Effector memory CD4-positive, alpha-beta T cell (primary cell): ENCODE measurements at regions not wholly inside any gene's neighbourhood (a gene's known extent, or its start where the extent isn't known, plus 50 kb on each side); places are given as distances from the start of the nearest gene placed in this dataset.

Source experiments
- DNase-seq, 3 donors: peaks; one replicate each; pipeline ENCODE4 v3.0.0-alpha.2; 2020
- H3K27ac ChIP-seq: 2 replicates; pipeline ENCODE4 v1.7.0; 2013; ENCODE audit warnings: mild to moderate bottlenecking, low read length, moderate library complexity; ENCODE audit not compliant: insufficient read depth, poor library complexity, severe bottlenecking
- H3K27me3 ChIP-seq: replicated peaks from 2 replicates; pipeline ENCODE4 v1.7.0; 2013; ENCODE audit warnings: mild to moderate bottlenecking, low read length; ENCODE audit not compliant: insufficient read depth, control insufficient read depth, poor library complexity, severe bottlenecking
- H3K36me3 ChIP-seq: 2 replicates; pipeline ENCODE4 v1.7.0; 2013; ENCODE audit warnings: mild to moderate bottlenecking, low read length, moderate library complexity; ENCODE audit not compliant: control insufficient read depth, insufficient read depth
- H3K4me1 ChIP-seq: 2 replicates; pipeline ENCODE4 v1.7.0; 2013; ENCODE audit warnings: low read length, mild to moderate bottlenecking; ENCODE audit not compliant: control insufficient read depth, insufficient read depth, poor library complexity, severe bottlenecking
- H3K4me3 ChIP-seq: 2 replicates; pipeline ENCODE4 v1.7.0; 2013; ENCODE audit warnings: low read length, low read depth, mild to moderate bottlenecking; ENCODE audit not compliant: insufficient read depth, poor library complexity, severe bottlenecking
- H3K9me3 ChIP-seq: 2 replicates; pipeline ENCODE4 v1.7.0; 2013; ENCODE audit warnings: mild to moderate bottlenecking, low read length, moderate library complexity; ENCODE audit not compliant: control insufficient read depth

GRCh38 chr10:28459453-28460144 is 73.3 kb upstream of the WAC start:
- DNase-seq, result no peak
- Histone ChIP-seq H3K27ac (no peak overlapping the region), H3K4me1 (no peaks in the 10 kb centered on the region), H3K4me3 (no peak overlapping the region), H3K27me3 (no peaks in the 10 kb centered on the region), H3K36me3 (no peaks in the 10 kb centered on the region), H3K9me3 (no peaks in the 10 kb centered on the region)

GRCh38 chr10:28463141-28463540 is 69.8 kb upstream of the WAC start:
- no peaks in the 10 kb centered on the region for H3K27me3 ChIP-seq
- no peaks in the 10 kb centered on the region for H3K9me3 ChIP-seq
- no peak for DNase-seq
- no peaks in the 10 kb centered on the region for H3K4me1 ChIP-seq
- H3K4me3 ChIP-seq, result no peak overlapping the region
- no peak overlapping the region for H3K27ac ChIP-seq
- H3K36me3 ChIP-seq, result no peaks in the 10 kb centered on the region

GRCh38 chr10:28463676-28464395 is 69.1 kb upstream of the WAC start:
- no peak overlapping the region for H3K27ac ChIP-seq
- H3K36me3 ChIP-seq, result no peaks in the 10 kb centered on the region
- DNase-seq, result no peak
- no peaks in the 10 kb centered on the region for H3K4me1 ChIP-seq
- H3K9me3 ChIP-seq, result no peaks in the 10 kb centered on the region
- H3K4me3 ChIP-seq, result no peak overlapping the region
- H3K27me3 ChIP-seq, result no peaks in the 10 kb centered on the region

GRCh38 chr10:28467615-28468014 is 65.3 kb upstream of the WAC start:
- Histone ChIP-seq H3K4me3 (no peak overlapping the region), H3K27me3 (no peaks in the 10 kb centered on the region), H3K9me3 (no peaks in the 10 kb centered on the region), H3K27ac (no peak overlapping the region), H3K36me3 (no peaks in the 10 kb centered on the region), H3K4me1 (no peaks in the 10 kb centered on the region)
- no peak for DNase-seq

- no peak for DNase-seq
- Histone ChIP-seq H3K27me3 (no peaks in the 10 kb centered on the region), H3K9me3 (no peaks in the 10 kb centered on the region), H3K4me1 (no peaks in the 10 kb centered on the region), H3K36me3 (no peaks in the 10 kb centered on the region), H3K27ac (no peak overlapping the region), H3K4me3 (no peak overlapping the region)
These were observed 64.0 kb upstream of the WAC start for GRCh38 chr10:28468707-28469483.

- Histone ChIP-seq H3K9me3 (no peaks in the 10 kb centered on the region), H3K36me3 (no peaks in the 10 kb centered on the region), H3K27me3 (no peaks in the 10 kb centered on the region), H3K27ac (no peak overlapping the region), H3K4me1 (no peaks in the 10 kb centered on the region), H3K4me3 (no peak overlapping the region)
- DNase-seq, result no peak
These were observed 61.9 kb upstream of the WAC start for GRCh38 chr10:28470873-28471651.

- Histone ChIP-seq H3K27me3 (no peaks in the 10 kb centered on the region), H3K9me3 (no peaks in the 10 kb centered on the region), H3K27ac (no peak overlapping the region), H3K36me3 (no peaks in the 10 kb centered on the region), H3K4me3 (no peak overlapping the region), H3K4me1 (no peaks in the 10 kb centered on the region)
- no peak for DNase-seq
These were observed 61.3 kb upstream of the WAC start for GRCh38 chr10:28471652-28472050.

GRCh38 chr10:28478646-28479045 is 54.3 kb upstream of the WAC start:
- Histone ChIP-seq H3K27ac (no peak overlapping the region), H3K9me3 (no peaks in the 10 kb centered on the region), H3K36me3 (no peaks in the 10 kb centered on the region), H3K27me3 (no peaks in the 10 kb centered on the region), H3K4me3 (no peak overlapping the region), H3K4me1 (no peaks in the 10 kb centered on the region)
- DNase-seq, result no peak

- Histone ChIP-seq H3K27ac (no peak overlapping the region), H3K4me1 (no peaks in the 10 kb centered on the region), H3K27me3 (no peaks in the 10 kb centered on the region), H3K4me3 (no peak overlapping the region), H3K36me3 (no peaks in the 10 kb centered on the region), H3K9me3 (no peaks in the 10 kb centered on the region)
- DNase-seq, result no peak
These were observed 53.5 kb upstream of the WAC start for GRCh38 chr10:28479425-28479865.
